IMR-90 (cell line): ENCODE measurements at regions not wholly inside any gene's neighbourhood (a gene's known extent, or its start where the extent isn't known, plus 50 kb on each side); places are given as distances from the start of the nearest gene placed in this dataset.

ENCODE experiments used
- ATAC-seq: fragments of 200-7000 bp; cut with Tn5 transposase; 2 replicates; pipeline ENCODE4 v1.9.1; 2020; ENCODE audit warnings: low read depth, mild to moderate bottlenecking, moderate library complexity
- BruUV-seq: library from RNA; stranded (reverse); fragments of 400-500 nt; replicated peaks from 2 replicates; lab custom pipeline; 2021; lab: Mats Ljungman, UMichigan
- CTCF ChIA-PET: fragments of 300-600 bp; formaldehyde crosslinking; extraction: SDS; loops from one replicate; lab custom pipeline; 2021; ENCODE audit warnings: antibody characterized with exemption; lab: Yijun Ruan, JAX
- POLR2A ChIA-PET: fragments of 300-600 bp; sonication (Branson Sonifier 250); formaldehyde crosslinking; loops from one replicate; lab custom pipeline; 2022; ENCODE audit warnings: antibody characterized with exemption; ENCODE audit not compliant: unreplicated experiment; lab: Charles Lee
- DNase-seq: peaks from one replicate; pipeline ENCODE4 v3.0.0; 2013
- H2AFZ ChIP-seq: replicated peaks from 2 replicates; pipeline ENCODE3; 2013; ENCODE audit warnings: low read length, mild to moderate bottlenecking; ENCODE audit not compliant: poor library complexity
- H2AK5ac ChIP-seq: 2 replicates; pipeline ENCODE4 v1.6.1; 2013; ENCODE audit warnings: low read depth, low read length, inconsistent platforms
- H2AK9ac ChIP-seq: replicated peaks from 2 replicates; pipeline ENCODE3; 2013; ENCODE audit warnings: mild to moderate bottlenecking, low read depth, low read length, moderate library complexity; ENCODE audit not compliant: poor library complexity
- H2BK120ac ChIP-seq: 2 replicates; pipeline ENCODE4 v1.6.1; 2013; ENCODE audit warnings: low read depth, low read length, inconsistent platforms
- H2BK15ac ChIP-seq: 3 replicates; pipeline ENCODE4 v1.6.1; 2013; ENCODE audit warnings: low read depth, low read length, inconsistent platforms
- H2BK20ac ChIP-seq: 2 replicates; pipeline ENCODE4 v1.6.1; 2013; ENCODE audit warnings: low read depth, mild to moderate bottlenecking, inconsistent platforms, low read length, moderate library complexity
- H2BK5ac ChIP-seq: 2 replicates; pipeline ENCODE4 v1.6.1; 2013; ENCODE audit warnings: mild to moderate bottlenecking, low read depth, low read length, inconsistent platforms; ENCODE audit not compliant: poor library complexity, severe bottlenecking
- H3K14ac ChIP-seq: replicated peaks from 2 replicates; pipeline ENCODE4 v1.6.1; 2013; ENCODE audit warnings: low read depth, low read length, inconsistent platforms
- H3K18ac ChIP-seq: 2 replicates; pipeline ENCODE4 v1.6.1; 2013; ENCODE audit warnings: low read depth, low read length, control low read depth
- H3K23ac ChIP-seq: 2 replicates; pipeline ENCODE4 v1.6.1; 2013; ENCODE audit warnings: low read depth, low read length, inconsistent platforms
- H3K27ac ChIP-seq: 2 replicates; pipeline ENCODE4 v1.5.1; 2013; ENCODE audit warnings: mild to moderate bottlenecking, control low read depth, low read length; ENCODE audit not compliant: insufficient read depth
- H3K27me3 ChIP-seq: 2 replicates; pipeline ENCODE4 v1.6.1; 2013; ENCODE audit warnings: low read length; ENCODE audit not compliant: control insufficient read depth, insufficient read depth
- H3K36me3 ChIP-seq: 2 replicates; pipeline ENCODE4 v1.6.1; 2013; ENCODE audit warnings: low read length, mixed read lengths; ENCODE audit not compliant: control insufficient read depth, insufficient read depth
- H3K4ac ChIP-seq: 2 replicates; pipeline ENCODE4 v1.6.1; 2013; ENCODE audit warnings: low read depth, low read length, inconsistent platforms
- H3K4me1 ChIP-seq: 2 replicates; pipeline ENCODE4 v1.6.1; 2013; ENCODE audit warnings: low read length, mixed read lengths; ENCODE audit not compliant: control insufficient read depth, insufficient read depth
- H3K4me2 ChIP-seq: 2 replicates; pipeline ENCODE4 v1.6.1; 2013; ENCODE audit warnings: low read depth, mild to moderate bottlenecking, control low read depth, low read length, moderate library complexity
- H3K4me3 ChIP-seq: 2 replicates; pipeline ENCODE4 v1.5.1; 2013; ENCODE audit warnings: low read depth, mild to moderate bottlenecking, control low read depth, low read length, moderate library complexity; ENCODE audit not compliant: insufficient read depth
- H3K56ac ChIP-seq: 2 replicates; pipeline ENCODE4 v1.6.1; 2013; ENCODE audit warnings: low read length, inconsistent platforms; ENCODE audit not compliant: insufficient read depth; ENCODE audit errors: extremely low read depth
- H3K79me1 ChIP-seq, 2 experiments: 2 replicates each; pipeline ENCODE4 v1.6.1; 2013; ENCODE audit warnings: low read length in 2 of 2, inconsistent platforms in 1 of 2, low read depth in 1 of 2
- H3K9ac ChIP-seq: 2 replicates; pipeline ENCODE4 v1.6.1; 2013; ENCODE audit warnings: low read depth, low read length, control low read depth
- H3K9me1 ChIP-seq: 2 replicates; pipeline ENCODE4 v1.6.1; 2013; ENCODE audit warnings: low read length, inconsistent platforms; ENCODE audit not compliant: insufficient read depth
- H3K9me3 ChIP-seq: 2 replicates; pipeline ENCODE4 v1.6.1; 2013; ENCODE audit warnings: low read length; ENCODE audit not compliant: control insufficient read depth, insufficient read depth
- H4K20me1 ChIP-seq: 2 replicates; pipeline ENCODE4 v1.6.1; 2013; ENCODE audit warnings: low read length, inconsistent platforms; ENCODE audit not compliant: insufficient read depth
- H4K5ac ChIP-seq: 2 replicates; pipeline ENCODE4 v1.6.1; 2013; ENCODE audit warnings: mild to moderate bottlenecking, low read depth, low read length, control low read depth
- H4K8ac ChIP-seq, 2 experiments: 2 replicates each; pipeline ENCODE4 v1.6.1; 2013; ENCODE audit warnings: low read depth in 2 of 2, low read length in 2 of 2, control low read depth in 1 of 2, inconsistent platforms in 1 of 2
- H4K91ac ChIP-seq: 2 replicates; pipeline ENCODE4 v1.6.1; 2013; ENCODE audit warnings: low read depth, low read length, inconsistent platforms; ENCODE audit not compliant: insufficient read depth
- BHLHE40 ChIP-seq: fragments of 150-350 bp; IDR thresholded peaks from 2 replicates; pipeline ENCODE4 v1.6.1; 2016; ENCODE audit warnings: mild to moderate bottlenecking, low read depth, low read length
- CEBPB ChIP-seq: IDR thresholded peaks from 2 replicates; pipeline ENCODE4 v1.6.1; 2012; ENCODE audit warnings: low read depth, low read length, improper control_type of control experiment
- FOS ChIP-seq: fragments of 150-350 bp; IDR thresholded peaks from 2 replicates; pipeline ENCODE4 v1.6.1; 2016; ENCODE audit warnings: low read depth, low read length
- MAFK ChIP-seq: IDR thresholded peaks from 2 replicates; pipeline ENCODE4 v1.6.1; 2012; ENCODE audit warnings: low read depth, low read length, improper control_type of control experiment
- MAZ ChIP-seq: IDR thresholded peaks from 2 replicates; pipeline ENCODE4 v1.6.1; 2012; ENCODE audit warnings: low read depth, mild to moderate bottlenecking, low read length, improper control_type of control experiment, moderate library complexity, borderline replicate concordance
- MXI1 ChIP-seq: IDR thresholded peaks from 2 replicates; pipeline ENCODE4 v1.6.1; 2012; ENCODE audit warnings: low read depth, mild to moderate bottlenecking, low read length, moderate library complexity, borderline replicate concordance
- NFE2L2 ChIP-seq: fragments of 150-350 bp; IDR thresholded peaks from 2 replicates; pipeline ENCODE4 v1.6.1; 2016; ENCODE audit warnings: low read depth, mild to moderate bottlenecking, low read length
- POLR2A ChIP-seq: IDR thresholded peaks from 2 replicates; pipeline ENCODE4 v1.6.1; 2012; ENCODE audit warnings: mild to moderate bottlenecking, low read depth, low read length
- RAD21 ChIP-seq: IDR thresholded peaks from 2 replicates; pipeline ENCODE4 v1.6.1; 2012; ENCODE audit warnings: low read length, improper control_type of control experiment
- RCOR1 ChIP-seq: IDR thresholded peaks from 2 replicates; pipeline ENCODE4 v1.6.1; 2012; ENCODE audit warnings: mild to moderate bottlenecking, low read length, improper control_type of control experiment; ENCODE audit not compliant: insufficient replicate concordance
- RFX5 ChIP-seq: IDR thresholded peaks from 2 replicates; pipeline ENCODE4 v1.8.0; 2012; ENCODE audit warnings: low read depth, mild to moderate bottlenecking, low read length, moderate library complexity
- SMC3 ChIP-seq: fragments of 150-350 bp; IDR thresholded peaks from 2 replicates; pipeline ENCODE4 v1.6.1; 2016; ENCODE audit warnings: low read depth, mild to moderate bottlenecking, antibody characterized with exemption, low read length, moderate library complexity
- USF2 ChIP-seq: fragments of 150-350 bp; IDR thresholded peaks from 2 replicates; pipeline ENCODE4 v1.6.1; 2017; ENCODE audit warnings: mild to moderate bottlenecking, antibody characterized with exemption, low read length, low read depth
- WGBS, 2 experiments: methylation state at CpG; one replicate each; pipeline versions ENCODE4 v1.1.5 to v1.1.7; 2013; ENCODE audit warnings: missing lambda C conversion rate in 2 of 2; ENCODE audit not compliant: insufficient read length in 1 of 2; ENCODE audit errors: extremely low coverage in 2 of 2; 5-methylcytosine and 5-hydroxymethylcytosine counted together
- dilution Hi-C: fragments of 300-500 bp; cut with HindIII; formaldehyde crosslinking; loops from one replicate; pipeline ENCODE4 v1.14.3; 2018; ENCODE audit warnings: low sequenced_read_pairs; ENCODE audit not compliant: unreplicated experiment
- in situ Hi-C: fragments of 300-500 bp; cut with MboI; formaldehyde crosslinking; loops from 3 replicates; pipeline ENCODE4 v1.14.3; 2019; ENCODE audit warnings: low sequenced_read_pairs, inconsistent platforms, mixed read lengths
- intact Hi-C: fragments of 100-400 bp; cut with micrococcal nuclease; formaldehyde crosslinking; loops from 2 replicates; pipeline ENCODE4 v1.10.0; 2022
- TF ChIP-seq, protein P1 (sequence below): conservative IDR thresholded peaks from 2 replicates; pipeline ENCODE4 v1.5.1; 2012; ENCODE audit warnings: mild to moderate bottlenecking, low read depth, low read length, improper control_type of control experiment
- TF ChIP-seq, protein P2 (sequence below): fragments of 150-350 bp; IDR thresholded peaks from 2 replicates; pipeline ENCODE4 v1.6.1; 2016; ENCODE audit warnings: low read depth, mild to moderate bottlenecking, low read length, moderate library complexity, borderline replicate concordance

- Histone ChIP-seq H2BK5ac (no peak overlapping the region), H2AFZ (no peak overlapping the region), H4K5ac (no peak overlapping the region), H3K56ac (no peak overlapping the region), H2AK9ac (no peak overlapping the region), H3K9ac (no peak overlapping the region), H3K23ac (no peak overlapping the region), H3K14ac (no peak overlapping the region), H3K4me2 (no peak overlapping the region), H3K4ac (no peak overlapping the region), H2AK5ac (no peak overlapping the region), H3K9me3 (no peaks in the 10 kb centered on the region), H3K4me3 (no peak overlapping the region), H3K18ac (no peak overlapping the region), H4K91ac (no peak overlapping the region), H3K27ac (no peak overlapping the region), H4K8ac (no peak overlapping the region), H3K36me3 (no peaks in the 10 kb centered on the region), H4K20me1 (no peaks in the 10 kb centered on the region), H3K27me3 (no peaks in the 10 kb centered on the region), H2BK20ac (no peak overlapping the region), H3K4me1 (no peaks in the 10 kb centered on the region), H3K79me1 (peaks cover 0 to 6% of the 10 kb centered on the region in 2 experiments; a peak in 1 of 4 replicates), H2BK15ac (no peak overlapping the region), H3K9me1 (no peaks in the 10 kb centered on the region), H2BK120ac (no peak overlapping the region)
- no CpG with 5 or more reads among the region's 4 CpGs for WGBS, 2 experiments
- intact Hi-C loops: no loop called here
- TF ChIP-seq, protein P1, sequence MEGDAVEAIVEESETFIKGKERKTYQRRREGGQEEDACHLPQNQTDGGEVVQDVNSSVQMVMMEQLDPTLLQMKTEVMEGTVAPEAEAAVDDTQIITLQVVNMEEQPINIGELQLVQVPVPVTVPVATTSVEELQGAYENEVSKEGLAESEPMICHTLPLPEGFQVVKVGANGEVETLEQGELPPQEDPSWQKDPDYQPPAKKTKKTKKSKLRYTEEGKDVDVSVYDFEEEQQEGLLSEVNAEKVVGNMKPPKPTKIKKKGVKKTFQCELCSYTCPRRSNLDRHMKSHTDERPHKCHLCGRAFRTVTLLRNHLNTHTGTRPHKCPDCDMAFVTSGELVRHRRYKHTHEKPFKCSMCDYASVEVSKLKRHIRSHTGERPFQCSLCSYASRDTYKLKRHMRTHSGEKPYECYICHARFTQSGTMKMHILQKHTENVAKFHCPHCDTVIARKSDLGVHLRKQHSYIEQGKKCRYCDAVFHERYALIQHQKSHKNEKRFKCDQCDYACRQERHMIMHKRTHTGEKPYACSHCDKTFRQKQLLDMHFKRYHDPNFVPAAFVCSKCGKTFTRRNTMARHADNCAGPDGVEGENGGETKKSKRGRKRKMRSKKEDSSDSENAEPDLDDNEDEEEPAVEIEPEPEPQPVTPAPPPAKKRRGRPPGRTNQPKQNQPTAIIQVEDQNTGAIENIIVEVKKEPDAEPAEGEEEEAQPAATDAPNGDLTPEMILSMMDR: no peak
- TF ChIP-seq MXI1 (no peak), RAD21 (no peak), NFE2L2 (no peak), USF2 (no peak), POLR2A (no peak), MAZ (no peak), BHLHE40 (no peak), FOS (no peak), RFX5 (no peak), CEBPB (no peak), MAFK (no peak), SMC3 (no peak), RCOR1 (no peak)
- TF ChIP-seq, protein P2, sequence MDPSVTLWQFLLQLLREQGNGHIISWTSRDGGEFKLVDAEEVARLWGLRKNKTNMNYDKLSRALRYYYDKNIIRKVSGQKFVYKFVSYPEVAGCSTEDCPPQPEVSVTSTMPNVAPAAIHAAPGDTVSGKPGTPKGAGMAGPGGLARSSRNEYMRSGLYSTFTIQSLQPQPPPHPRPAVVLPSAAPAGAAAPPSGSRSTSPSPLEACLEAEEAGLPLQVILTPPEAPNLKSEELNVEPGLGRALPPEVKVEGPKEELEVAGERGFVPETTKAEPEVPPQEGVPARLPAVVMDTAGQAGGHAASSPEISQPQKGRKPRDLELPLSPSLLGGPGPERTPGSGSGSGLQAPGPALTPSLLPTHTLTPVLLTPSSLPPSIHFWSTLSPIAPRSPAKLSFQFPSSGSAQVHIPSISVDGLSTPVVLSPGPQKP: no peak
- ATAC-seq: peak; percentile 51
- peak; percentile 34 for DNase-seq
- no TSS peak for BruUV-seq
- in situ Hi-C loops: no loop called here
- ChIA-PET CTCF (no interaction called here), POLR2A (no interaction called here)
- dilution Hi-C loops: no loop called here
These were observed 361.2 kb downstream of the UTRN start for GRCh38 chr6:144646093-144647056.
